Activated T-cell treated with anti-CD3 and anti-CD28 coated beads for 24 hours (primary cell): ENCODE measurements at regions not wholly inside any gene's neighbourhood (a gene's known extent, or its start where the extent isn't known, plus 50 kb on each side); places are given as distances from the start of the nearest gene placed in this dataset.

Experiments
- DNase-seq: peaks from one replicate; pipeline ENCODE4 v3.0.0-alpha.2; 2020; ENCODE audit warnings: low read depth

GRCh38 chr5:61828856-61829255, 477.1 kb upstream of the KIF2A start:
- no peak for DNase-seq

- no peak for DNase-seq
Measured at GRCh38 chr5:61831736-61832135, 474.3 kb upstream of the KIF2A start.

- no peak for DNase-seq
Measured at GRCh38 chr5:61837788-61838187, 468.2 kb upstream of the KIF2A start.

- no peak for DNase-seq
Measured at GRCh38 chr5:61840361-61840760, 465.6 kb upstream of the KIF2A start.

GRCh38 chr5:61842840-61843239, 463.2 kb upstream of the KIF2A start:
- DNase-seq, result no peak

GRCh38 chr5:61850696-61851095, 455.3 kb upstream of the KIF2A start:
- DNase-seq, result no peak

GRCh38 chr5:61854531-61854930, 451.5 kb upstream of the KIF2A start:
- DNase-seq, result no peak

GRCh38 chr5:61860978-61861377, 445.0 kb upstream of the KIF2A start:
- DNase-seq, result no peak

GRCh38 chr5:61866930-61867329, 439.1 kb upstream of the KIF2A start:
- DNase-seq, result no peak

- no peak for DNase-seq
Measured at GRCh38 chr5:61869333-61869732, 436.7 kb upstream of the KIF2A start.

GRCh38 chr5:61878471-61878870, 427.5 kb upstream of the KIF2A start:
- DNase-seq, result no peak

- DNase-seq, result no peak
Measured at GRCh38 chr5:61881821-61882487, 424.1 kb upstream of the KIF2A start.

- no peak for DNase-seq
Measured at GRCh38 chr5:61882901-61883500, 423.0 kb upstream of the KIF2A start.

- no peak for DNase-seq
Measured at GRCh38 chr5:61884252-61884855, 421.7 kb upstream of the KIF2A start.

GRCh38 chr5:61886214-61886613, 419.8 kb upstream of the KIF2A start:
- DNase-seq, result no peak

- DNase-seq, result no peak
Measured at GRCh38 chr5:61887271-61887670, 418.7 kb upstream of the KIF2A start.

GRCh38 chr5:61894046-61894445, 412.0 kb upstream of the KIF2A start:
- DNase-seq, result no peak

- no peak for DNase-seq
Measured at GRCh38 chr5:61896811-61897210, 409.2 kb upstream of the KIF2A start.

- DNase-seq, result no peak
Measured at GRCh38 chr5:61897251-61897650, 408.8 kb upstream of the KIF2A start.

- DNase-seq, result no peak
Measured at GRCh38 chr5:61901997-61902396, 404.0 kb upstream of the KIF2A start.

- no peak for DNase-seq
Measured at GRCh38 chr5:61904730-61905129, 401.3 kb upstream of the KIF2A start.

GRCh38 chr5:61905613-61906012, 400.4 kb upstream of the KIF2A start:
- DNase-seq, result no peak

GRCh38 chr5:61906820-61907219, 399.2 kb upstream of the KIF2A start:
- no peak for DNase-seq

GRCh38 chr5:61907995-61908394, 398.0 kb upstream of the KIF2A start:
- no peak for DNase-seq
